Heart left ventricle (tissue), 13 donors: ENCODE measurements at regions not wholly inside any gene's neighbourhood (a gene's known extent, or its start where the extent isn't known, plus 50 kb on each side); places are given as distances from the start of the nearest gene placed in this dataset.

ENCODE experiments used
- POLR2A ChIP-seq, 2 donors: fragments of 450-650 bp; IDR thresholded peaks; one replicate each; pipeline ENCODE4 v1.6.1; 2017; ENCODE audit warnings: antibody characterized with exemption in 2 of 2, mild to moderate bottlenecking in 2 of 2, moderate library complexity in 2 of 2
- TF ChIP-seq, protein P1 (sequence below), 12 donors: fragments of 200-600 bp; sonication (generic) in 4 of 12; IDR thresholded peaks; one replicate each; pipeline versions ENCODE4 v1.5.0 to v1.8.0; 2018 to 2022; ENCODE audit warnings: antibody characterized with exemption in 12 of 12, mild to moderate bottlenecking in 5 of 12
- donor health status: ischemic (EF 13 %, LVEDD 7.1; RV severe dilation, severe dysfunction).
- donor health status: DM: no; HTN: yes; CAD: no.
- donor health status: DM: no; HTN: no; CAD: no.
- donor health status: ischemic (EF 25% LVEDD 6.9; RV normal size, moderate dysfunction).
- donor health status: ischemic (EF 25% LVEDD 5.7; RV mildly dilated, moderate dysfunction).
- donor health status: ischemic (EF 35%, LVEDD 5.7; RV mildly dilated, moderate dysfunction).
- donor health status: nonischemic (EF 11% LVEDD 7.7; RV severe dilation, severe dysfunction).
- donor health status: DM: yes; HTN: yes; CAD: no.
- donor health status: PGD.
- donor health status: ischemic (EF 29% LVEDD 5.4; RV normal size, mild dysfunction).
- donor health status: nonischemic (EF 23%, LVEDD 6.1; RV moderate dilation, normal function).

DNA sequence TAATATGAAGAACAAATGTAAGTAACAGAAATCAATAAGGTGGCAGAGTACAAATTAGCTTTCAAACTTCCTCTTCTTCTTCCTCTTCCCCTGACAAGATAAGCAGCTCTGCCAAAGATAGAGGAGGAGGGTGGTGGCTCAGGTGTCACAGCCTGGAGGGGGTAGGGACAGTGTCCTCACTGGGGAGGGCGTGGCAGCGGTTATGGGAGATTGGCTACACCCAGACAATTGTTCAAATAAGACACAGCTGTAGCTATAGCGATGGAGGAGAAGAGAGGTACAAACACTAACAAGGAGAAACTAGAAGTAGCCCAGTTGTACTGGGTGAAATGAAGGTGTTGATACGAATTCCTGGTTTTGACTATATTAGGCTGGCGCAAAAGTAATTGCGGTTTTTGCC, 198.5 kb downstream of the TBXT start:
- TF ChIP-seq, protein P1, sequence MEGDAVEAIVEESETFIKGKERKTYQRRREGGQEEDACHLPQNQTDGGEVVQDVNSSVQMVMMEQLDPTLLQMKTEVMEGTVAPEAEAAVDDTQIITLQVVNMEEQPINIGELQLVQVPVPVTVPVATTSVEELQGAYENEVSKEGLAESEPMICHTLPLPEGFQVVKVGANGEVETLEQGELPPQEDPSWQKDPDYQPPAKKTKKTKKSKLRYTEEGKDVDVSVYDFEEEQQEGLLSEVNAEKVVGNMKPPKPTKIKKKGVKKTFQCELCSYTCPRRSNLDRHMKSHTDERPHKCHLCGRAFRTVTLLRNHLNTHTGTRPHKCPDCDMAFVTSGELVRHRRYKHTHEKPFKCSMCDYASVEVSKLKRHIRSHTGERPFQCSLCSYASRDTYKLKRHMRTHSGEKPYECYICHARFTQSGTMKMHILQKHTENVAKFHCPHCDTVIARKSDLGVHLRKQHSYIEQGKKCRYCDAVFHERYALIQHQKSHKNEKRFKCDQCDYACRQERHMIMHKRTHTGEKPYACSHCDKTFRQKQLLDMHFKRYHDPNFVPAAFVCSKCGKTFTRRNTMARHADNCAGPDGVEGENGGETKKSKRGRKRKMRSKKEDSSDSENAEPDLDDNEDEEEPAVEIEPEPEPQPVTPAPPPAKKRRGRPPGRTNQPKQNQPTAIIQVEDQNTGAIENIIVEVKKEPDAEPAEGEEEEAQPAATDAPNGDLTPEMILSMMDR (IDR thresholded peaks at IDR 0.05) = no peak
- TF ChIP-seq POLR2A (IDR thresholded peaks at IDR 0.05) = no peak
